Left ventricle myocardium inferior (tissue), 1 donor: ENCODE measurements at regions not wholly inside any gene's neighbourhood (a gene's known extent, or its start where the extent isn't known, plus 50 kb on each side); places are given as distances from the start of the nearest gene placed in this dataset.
"Not testable (repeated sequence)": the region's sequence is repeated elsewhere in the genome, so short reads cannot be mapped to it uniquely, and the experiment has no call there.

Experiments
- DNase-seq: peaks from one replicate; pipeline ENCODE4 v3.0.0-alpha.2; 2020
- H3K27ac ChIP-seq: fragments of 200-600 bp; replicated peaks from 2 replicates; pipeline ENCODE4 v1.8.0; 2021
- H3K27me3 ChIP-seq: fragments of 200-600 bp; 2 replicates; pipeline ENCODE4 v1.8.0; 2021; ENCODE audit warnings: low read depth
- H3K36me3 ChIP-seq: fragments of 200-600 bp; 2 replicates; pipeline ENCODE4 v1.8.0; 2021
- H3K4me1 ChIP-seq: fragments of 200-600 bp; 2 replicates; pipeline ENCODE4 v1.8.0; 2021
- H3K4me3 ChIP-seq: fragments of 200-600 bp; 2 replicates; pipeline ENCODE4 v1.8.0; 2021; ENCODE audit warnings: mild to moderate bottlenecking, moderate library complexity
- H3K9me3 ChIP-seq: fragments of 200-600 bp; replicated peaks from 2 replicates; pipeline ENCODE4 v1.8.0; 2021
- CTCF ChIP-seq: fragments of 200-600 bp; IDR thresholded peaks from 2 replicates; pipeline ENCODE4 v1.8.0; 2021; ENCODE audit warnings: antibody characterized with exemption, mild to moderate bottlenecking, borderline replicate concordance
- intact Hi-C: fragments of 100-400 bp; cut with micrococcal nuclease; formaldehyde crosslinking; loops from one replicate; pipeline ENCODE4 v1.11.0; 2022
- donor health status: DM: no; HTN: yes; CAD: no; lungs with severe emphysema.

- no peaks in the 10 kb centered on the region for H3K27me3 ChIP-seq
- H3K27ac ChIP-seq = no peak overlapping the region
- peaks cover 49% of the 10 kb centered on the region for H3K4me1 ChIP-seq
- no peaks in the 10 kb centered on the region for H3K9me3 ChIP-seq
- DNase-seq = no peak
- H3K36me3 ChIP-seq = no peaks in the 10 kb centered on the region
- no peak for TF ChIP-seq CTCF
- H3K4me3 ChIP-seq = no peak overlapping the region
- intact Hi-C loops = no loop called here
Measured at GRCh38 chr9:89677702-89678395, 73.0 kb downstream of the GADD45G start.

GRCh38 chr9:89678396-89679015 lies 73.7 kb downstream of the GADD45G start:
- Histone ChIP-seq H3K4me1 (peaks cover 49% of the 10 kb centered on the region), H3K27me3 (no peaks in the 10 kb centered on the region), H3K9me3 (no peaks in the 10 kb centered on the region), H3K27ac (no peak overlapping the region), H3K36me3 (no peaks in the 10 kb centered on the region), H3K4me3 (no peak overlapping the region)
- DNase-seq = no peak
- TF ChIP-seq CTCF = no peak
- intact Hi-C loops = no loop called here

- no peak overlapping the region for H3K4me3 ChIP-seq
Measured at GRCh38 chr9:89679016-89679415, 74.2 kb downstream of the GADD45G start.

GRCh38 chr9:89679581-89679980 lies 74.8 kb downstream of the GADD45G start:
- Histone ChIP-seq H3K9me3 (no peaks in the 10 kb centered on the region), H3K4me1 (peaks cover 57% of the 10 kb centered on the region), H3K27ac (no peak overlapping the region), H3K4me3 (no peak overlapping the region), H3K36me3 (no peaks in the 10 kb centered on the region), H3K27me3 (no peaks in the 10 kb centered on the region)
- DNase-seq = no peak
- intact Hi-C loops = no loop called here
- TF ChIP-seq CTCF = no peak

More at GRCh38 chr9:89679016-89679415, 74.2 kb downstream of the GADD45G start:
- Histone ChIP-seq H3K4me1 (peaks cover 52% of the 10 kb centered on the region), H3K9me3 (no peaks in the 10 kb centered on the region), H3K36me3 (no peaks in the 10 kb centered on the region), H3K27ac (no peak overlapping the region), H3K27me3 (no peaks in the 10 kb centered on the region)
- intact Hi-C loops = no loop called here
- DNase-seq = no peak
- TF ChIP-seq CTCF = no peak

GRCh38 chr9:89680547-89681467 lies 76.0 kb downstream of the GADD45G start:
- H3K27me3 ChIP-seq = no peaks in the 10 kb centered on the region
- no peak for DNase-seq
- TF ChIP-seq CTCF = no peak
- H3K4me1 ChIP-seq = peaks cover 57% of the 10 kb centered on the region
- intact Hi-C loops = no loop called here
- no peaks in the 10 kb centered on the region for H3K36me3 ChIP-seq
- H3K27ac ChIP-seq = no peak overlapping the region
- no peaks in the 10 kb centered on the region for H3K9me3 ChIP-seq
- no peak overlapping the region for H3K4me3 ChIP-seq

- intact Hi-C loops = not testable (repeated sequence)
Measured at GRCh38 chr9:89681468-89681859, 76.7 kb downstream of the GADD45G start.

More at GRCh38 chr9:89681468-89681859, 76.7 kb downstream of the GADD45G start:
- H3K4me1 ChIP-seq = peaks cover 57% of the 10 kb centered on the region
- not testable (repeated sequence) for H3K27me3 ChIP-seq, H3K4me3 ChIP-seq, H3K36me3 ChIP-seq, H3K9me3 ChIP-seq, H3K27ac ChIP-seq, DNase-seq
